Effector memory CD8-positive, alpha-beta T cell (primary cell): ENCODE measurements at regions not wholly inside any gene's neighbourhood (a gene's known extent, or its start where the extent isn't known, plus 50 kb on each side); places are given as distances from the start of the nearest gene placed in this dataset.

Experiments
- ATAC-seq: fragments of 150-1000 bp; cut with Tn5 transposase; replicated peaks from 2 replicates; pipeline ENCODE4 v1.10.0; 2021; ENCODE audit warnings: mild to moderate bottlenecking, moderate library complexity
- DNase-seq, 3 experiments: peaks; one replicate each; pipeline ENCODE4 v3.0.0; 2021
- H3K27ac Mint-ChIP-seq, 2 donors: one replicate each; pipeline ENCODE4 v1.8.0; 2022; ENCODE audit warnings: mild to moderate bottlenecking in 2 of 2, mixed read lengths in 2 of 2, moderate library complexity in 2 of 2
- H3K27me3 Mint-ChIP-seq, 2 donors: one replicate each; pipeline ENCODE4 v1.8.0; 2022; ENCODE audit warnings: mixed read lengths in 2 of 2
- H3K36me3 Mint-ChIP-seq: one replicate; pipeline ENCODE4 v1.8.0; 2022; ENCODE audit warnings: mild to moderate bottlenecking, moderate library complexity, mixed read lengths; ENCODE audit not compliant: insufficient read depth
- H3K4me1 Mint-ChIP-seq, 2 donors: one replicate each; pipeline ENCODE4 v1.8.0; 2022; ENCODE audit warnings: low read depth in 2 of 2, mixed read lengths in 2 of 2
- H3K4me3 Mint-ChIP-seq, 2 donors: one replicate each; pipeline ENCODE4 v1.8.0; 2022; ENCODE audit warnings: mild to moderate bottlenecking in 2 of 2, mixed read lengths in 2 of 2, moderate library complexity in 2 of 2
- H3K9me3 Mint-ChIP-seq, 2 donors: one replicate each; pipeline ENCODE4 v1.8.0; 2022; ENCODE audit warnings: mixed read lengths in 2 of 2

DNA sequence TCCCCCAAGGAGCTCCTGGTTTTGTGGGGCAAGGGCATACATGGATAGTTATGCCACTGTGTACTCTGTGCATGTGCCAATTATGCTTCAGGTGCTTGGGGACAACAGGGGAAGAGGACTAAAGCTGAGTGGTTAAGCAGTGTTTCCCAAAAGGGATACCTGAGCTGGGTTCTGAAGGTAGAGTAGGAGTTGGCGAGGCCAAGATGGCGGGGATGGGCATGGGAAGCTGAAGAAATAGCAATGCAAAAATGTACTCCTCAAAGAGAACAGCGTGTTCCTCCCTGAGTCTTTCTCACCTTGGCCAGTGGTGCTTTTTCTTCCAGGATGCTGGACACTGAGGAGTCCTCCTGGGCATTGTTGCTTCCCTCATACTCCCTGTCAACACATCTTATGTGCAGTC is 90.0 kb upstream of the LARGE1 start:
- Mint-ChIP-seq H3K27me3 (no peaks in the 10 kb centered on the region), H3K27ac (no peak overlapping the region), H3K9me3 (peaks cover 1 to 17% of the 10 kb centered on the region in 2 donors), H3K36me3 (no peaks in the 10 kb centered on the region), H3K4me3 (no peak overlapping the region), H3K4me1 (no peaks in the 10 kb centered on the region)
- DNase-seq (no peak), ATAC-seq (no peak)

DNA sequence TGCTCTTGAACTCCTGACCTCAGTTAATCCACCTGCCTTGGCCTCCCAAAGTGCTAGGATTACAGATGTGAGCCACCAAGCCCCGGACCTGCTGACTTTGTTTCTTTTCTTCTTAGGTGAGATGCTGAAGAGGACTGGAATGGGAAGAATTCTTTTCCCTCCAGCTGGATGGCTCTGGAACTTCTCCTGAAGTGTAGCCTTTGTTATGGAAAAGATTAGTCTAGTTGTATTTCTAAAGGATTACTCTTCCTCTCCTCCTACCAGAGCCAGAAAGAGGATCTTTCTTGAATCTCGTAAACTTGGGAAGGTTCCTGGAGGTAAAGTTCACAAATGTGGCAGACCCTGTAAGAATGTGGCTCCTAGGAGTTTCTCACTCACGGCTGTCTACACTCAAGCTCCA is 95.4 kb upstream of the LARGE1 start:
- Mint-ChIP-seq H3K4me1 (no peaks in the 10 kb centered on the region), H3K27ac (peak overlapping the region in 1 of 2 donors; percentile 49), H3K4me3 (no peak overlapping the region), H3K27me3 (no peaks in the 10 kb centered on the region), H3K9me3 (peaks cover 2 to 18% of the 10 kb centered on the region in 2 donors), H3K36me3 (no peaks in the 10 kb centered on the region)
- DNase-seq = no peak
- no peak for ATAC-seq

DNA sequence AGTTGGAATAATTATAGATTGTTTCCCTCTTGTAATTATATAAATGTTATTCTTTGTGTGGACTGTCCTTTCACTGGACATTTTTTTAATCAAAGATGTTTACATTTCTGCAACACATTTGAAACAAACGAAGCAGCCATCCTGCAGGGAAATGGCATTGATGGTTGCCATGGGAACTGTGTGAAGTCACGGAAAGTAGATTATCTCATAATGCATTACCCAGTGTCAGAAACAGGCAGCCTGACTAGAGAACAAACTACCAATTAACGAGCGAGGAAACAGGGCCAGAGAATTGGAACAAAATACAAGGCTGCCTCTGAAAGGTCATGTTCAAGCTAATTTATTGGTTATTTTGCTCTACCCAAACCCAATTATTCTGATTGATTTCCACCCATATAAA is 96.9 kb upstream of the LARGE1 start:
- ATAC-seq = no peak
- H3K36me3 Mint-ChIP-seq = no peaks in the 10 kb centered on the region
- H3K27ac Mint-ChIP-seq = no peak overlapping the region
- H3K4me1 Mint-ChIP-seq = no peaks in the 10 kb centered on the region
- DNase-seq = no peak
- H3K9me3 Mint-ChIP-seq = peaks cover 2 to 18% of the 10 kb centered on the region in 2 donors
- no peaks in the 10 kb centered on the region for H3K27me3 Mint-ChIP-seq
- H3K4me3 Mint-ChIP-seq = no peak overlapping the region

DNA sequence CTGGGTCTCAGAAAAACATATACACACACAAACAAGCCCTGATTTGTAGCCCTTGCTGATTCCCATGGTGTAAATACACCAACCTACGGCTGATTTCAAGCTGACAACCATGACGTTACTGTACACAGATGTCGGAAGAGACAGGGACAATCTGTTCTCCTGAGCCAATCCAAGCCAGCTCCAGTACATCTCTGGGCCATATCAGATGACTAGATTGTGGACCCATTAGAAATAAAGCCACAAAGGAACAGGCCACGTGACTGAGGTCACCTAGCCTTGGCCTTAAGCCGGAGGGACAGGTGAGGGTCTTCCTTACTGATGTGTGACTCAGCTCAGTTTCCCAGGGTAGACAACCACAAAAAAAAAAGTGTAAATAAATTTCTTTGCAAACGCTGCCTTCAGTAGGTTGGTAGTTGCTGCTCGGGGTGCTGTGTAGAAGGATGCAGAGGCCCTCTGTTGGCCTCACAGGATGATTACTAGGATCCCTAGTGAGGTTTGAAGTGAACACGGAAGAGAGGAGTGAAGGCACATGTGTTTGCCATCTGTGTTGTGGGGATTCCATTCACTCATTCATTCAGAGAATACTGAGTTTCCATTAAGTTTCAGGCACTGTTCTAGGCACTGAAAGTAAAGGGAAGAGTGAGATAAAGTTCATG is 99.0 kb upstream of the LARGE1 start:
- DNase-seq (no peak), ATAC-seq (no peak)
- Mint-ChIP-seq H3K27ac (no peak overlapping the region), H3K36me3 (no peaks in the 10 kb centered on the region), H3K27me3 (no peaks in the 10 kb centered on the region), H3K4me3 (no peak overlapping the region), H3K4me1 (no peaks in the 10 kb centered on the region), H3K9me3 (peaks cover 2 to 18% of the 10 kb centered on the region in 2 donors)

DNA sequence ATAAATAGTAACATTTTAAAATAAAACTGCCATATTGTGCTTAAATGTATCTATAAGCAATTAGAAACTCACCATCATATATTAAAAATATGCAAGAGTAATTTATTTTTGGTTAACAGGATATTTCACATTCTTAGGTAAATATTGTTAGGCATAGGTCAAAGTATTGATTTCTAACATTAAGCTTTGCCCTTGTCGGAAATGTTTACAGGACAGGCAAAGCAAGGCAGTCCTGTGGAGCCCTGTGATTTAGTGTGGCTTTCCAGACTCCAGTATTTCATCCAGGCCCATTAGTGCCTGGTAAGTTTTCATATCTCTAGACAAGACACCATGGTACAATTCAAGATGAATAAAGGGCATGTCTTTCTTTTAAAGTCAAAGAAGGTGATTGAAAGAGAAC is 114.9 kb upstream of the LARGE1 start:
- H3K4me1 Mint-ChIP-seq = no peaks in the 10 kb centered on the region
- no peaks in the 10 kb centered on the region for H3K27me3 Mint-ChIP-seq
- no peak overlapping the region for H3K4me3 Mint-ChIP-seq
- ATAC-seq = no peak
- peaks cover 6 to 8% of the 10 kb centered on the region in 2 donors for H3K9me3 Mint-ChIP-seq
- no peaks in the 10 kb centered on the region for H3K36me3 Mint-ChIP-seq
- no peak for DNase-seq
- no peak overlapping the region for H3K27ac Mint-ChIP-seq

DNA sequence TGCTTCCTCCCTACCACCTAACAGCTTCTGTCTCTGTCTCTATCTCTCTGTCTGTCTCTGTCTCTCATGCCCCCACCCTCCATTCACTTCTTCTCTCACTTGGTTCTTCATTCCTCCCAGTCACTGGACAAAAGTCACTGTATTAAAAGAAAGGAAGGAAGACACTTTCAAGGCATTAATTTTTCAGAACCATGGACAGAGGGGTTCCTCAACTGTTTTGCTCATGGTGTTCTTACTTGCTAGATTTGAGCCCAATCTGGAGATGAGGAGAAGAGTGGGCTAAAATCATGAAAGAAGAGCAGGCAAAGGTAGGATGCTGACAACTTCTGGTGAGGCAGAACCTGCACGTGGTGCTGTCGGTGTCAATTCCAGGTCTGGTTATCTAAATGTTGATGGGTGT is 116.7 kb upstream of the LARGE1 start:
- Mint-ChIP-seq H3K9me3 (peaks cover 6 to 8% of the 10 kb centered on the region in 2 donors), H3K36me3 (no peaks in the 10 kb centered on the region), H3K4me3 (no peak overlapping the region), H3K27ac (no peak overlapping the region), H3K4me1 (no peaks in the 10 kb centered on the region), H3K27me3 (no peaks in the 10 kb centered on the region)
- DNase-seq (no peak), ATAC-seq (no peak)

DNA sequence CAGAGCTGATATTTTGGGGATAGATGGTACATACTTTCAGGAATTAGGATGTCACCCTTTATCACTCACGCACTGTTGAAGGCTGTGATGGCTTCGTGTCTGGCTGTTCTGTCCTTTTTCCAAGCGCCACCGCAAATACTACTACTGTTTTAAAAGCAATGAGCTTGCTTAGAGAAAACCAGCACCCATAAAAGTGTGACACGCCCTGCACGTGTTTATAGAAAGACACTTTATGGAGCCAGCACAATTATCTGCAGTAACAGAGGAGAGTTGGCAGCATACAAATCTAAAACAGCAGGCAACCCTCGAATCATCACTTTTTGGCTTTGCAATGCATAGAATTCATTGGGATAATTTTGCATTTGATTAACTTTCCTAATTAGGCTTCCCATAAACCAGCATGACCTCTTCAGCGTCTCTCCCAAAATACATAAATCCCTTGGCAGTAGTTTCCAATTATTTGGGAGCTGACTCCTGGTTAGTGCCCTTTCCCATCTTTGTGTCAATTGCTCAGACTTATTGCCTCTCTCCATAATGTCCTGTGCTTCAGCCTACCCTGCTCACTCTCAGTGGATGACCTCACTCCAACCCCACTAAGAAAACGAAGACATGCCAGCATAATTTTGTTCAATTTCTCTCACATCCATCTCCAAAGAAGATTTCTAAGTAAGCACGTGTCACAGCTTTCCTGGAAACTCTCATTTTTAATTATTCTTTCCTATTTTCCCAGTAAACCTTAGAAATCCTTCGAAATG is 118.7 kb upstream of the LARGE1 start:
- H3K4me3 Mint-ChIP-seq = no peak overlapping the region
- H3K9me3 Mint-ChIP-seq = peaks cover 6 to 8% of the 10 kb centered on the region in 2 donors
- ATAC-seq = no peak

DNA sequence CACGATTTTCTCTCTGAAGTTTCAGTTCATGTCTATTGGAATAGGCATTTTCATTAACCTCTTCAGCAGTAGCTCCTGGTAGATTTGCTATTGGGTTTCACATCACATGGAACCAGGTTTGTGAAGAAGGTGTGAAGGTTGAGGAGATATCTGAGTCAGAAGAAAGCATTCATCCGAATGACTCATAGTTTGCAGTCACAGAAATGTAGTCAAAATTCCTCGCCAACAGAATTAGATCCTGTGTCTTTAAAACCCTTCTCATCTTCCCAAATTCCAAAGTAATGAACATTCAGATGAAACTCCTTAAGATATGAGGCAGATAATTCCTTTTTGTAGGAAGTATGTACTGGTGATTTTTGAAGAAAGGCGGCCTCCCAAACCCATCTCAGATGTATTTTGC is 125.0 kb upstream of the LARGE1 start:
- peaks cover 3 to 7% of the 10 kb centered on the region in 2 donors for H3K9me3 Mint-ChIP-seq
- no peak overlapping the region for H3K27ac Mint-ChIP-seq
- H3K4me3 Mint-ChIP-seq = no peak overlapping the region
- H3K27me3 Mint-ChIP-seq = no peaks in the 10 kb centered on the region
- no peaks in the 10 kb centered on the region for H3K36me3 Mint-ChIP-seq
- no peaks in the 10 kb centered on the region for H3K4me1 Mint-ChIP-seq
- no peak for DNase-seq
- ATAC-seq = no peak

More for the DNA sequence above, 118.7 kb upstream of the LARGE1 start:
- DNase-seq = no peak
- H3K36me3 Mint-ChIP-seq = no peaks in the 10 kb centered on the region
- H3K27me3 Mint-ChIP-seq = no peaks in the 10 kb centered on the region
- no peaks in the 10 kb centered on the region for H3K4me1 Mint-ChIP-seq
- H3K27ac Mint-ChIP-seq = no peak overlapping the region

DNA sequence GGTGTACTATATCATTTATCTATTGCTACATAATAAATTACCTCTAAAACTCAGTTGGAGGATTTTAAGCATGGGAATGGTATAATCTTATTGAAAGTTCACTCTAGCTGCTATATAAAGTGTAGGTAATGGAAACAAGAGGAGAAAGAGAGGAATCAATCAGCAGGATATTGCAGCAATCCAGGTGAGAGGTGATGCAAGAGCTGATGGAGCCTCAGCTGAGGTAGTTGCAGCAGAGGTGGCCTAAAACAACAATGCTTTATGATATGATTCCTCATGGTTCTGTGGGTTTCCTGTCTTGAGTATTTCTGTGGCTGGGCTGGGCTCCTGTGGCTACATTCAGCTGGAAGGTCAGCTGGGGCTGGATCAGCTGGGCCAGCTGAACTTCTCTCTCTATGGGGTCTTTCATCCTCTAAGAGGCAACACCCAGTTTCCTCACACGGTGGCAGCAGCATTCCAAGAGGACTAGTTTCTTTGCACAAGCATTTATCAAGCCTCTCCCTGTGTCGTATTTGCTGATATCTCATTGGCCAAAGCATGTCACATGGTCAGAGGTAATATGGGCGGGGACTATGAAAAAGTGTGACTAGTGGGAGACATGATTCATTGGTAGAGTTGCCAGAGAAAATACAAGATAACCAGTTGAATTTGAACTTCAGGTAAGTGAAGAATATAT is 135.4 kb upstream of the LARGE1 start:
- no peaks in the 10 kb centered on the region for H3K4me1 Mint-ChIP-seq
- H3K27me3 Mint-ChIP-seq = no peaks in the 10 kb centered on the region
- no peak for ATAC-seq
- peaks cover 11 to 19% of the 10 kb centered on the region in 2 donors for H3K9me3 Mint-ChIP-seq
- no peak overlapping the region for H3K4me3 Mint-ChIP-seq
- H3K27ac Mint-ChIP-seq = no peak overlapping the region
- H3K36me3 Mint-ChIP-seq = no peaks in the 10 kb centered on the region
- DNase-seq = no peak

DNA sequence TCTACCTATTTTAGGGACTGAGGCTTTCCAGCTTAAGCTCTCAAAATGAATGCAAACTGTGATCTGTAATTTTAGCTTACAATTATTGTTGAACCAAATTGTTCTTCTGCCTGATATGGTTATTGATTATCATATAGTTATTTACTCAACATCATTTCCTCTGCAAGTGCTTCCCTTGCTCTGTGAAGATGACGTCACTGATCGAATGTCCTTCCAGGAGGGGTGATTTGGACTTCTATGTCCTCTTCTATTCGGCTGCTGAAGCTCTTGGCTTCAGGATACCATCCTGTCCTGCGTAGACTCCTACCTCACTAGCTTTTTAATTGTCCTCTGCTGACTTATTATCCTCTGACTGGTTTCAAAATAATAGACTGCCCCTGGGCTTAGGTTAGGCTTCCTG is 137.4 kb upstream of the LARGE1 start:
- no peaks in the 10 kb centered on the region for H3K4me1 Mint-ChIP-seq
- H3K4me3 Mint-ChIP-seq = no peak overlapping the region
- no peaks in the 10 kb centered on the region for H3K36me3 Mint-ChIP-seq
- H3K9me3 Mint-ChIP-seq = peaks cover 7 to 8% of the 10 kb centered on the region in 2 donors
- H3K27ac Mint-ChIP-seq = no peak overlapping the region
- H3K27me3 Mint-ChIP-seq = no peaks in the 10 kb centered on the region
- no peak for ATAC-seq
- no peak for DNase-seq

DNA sequence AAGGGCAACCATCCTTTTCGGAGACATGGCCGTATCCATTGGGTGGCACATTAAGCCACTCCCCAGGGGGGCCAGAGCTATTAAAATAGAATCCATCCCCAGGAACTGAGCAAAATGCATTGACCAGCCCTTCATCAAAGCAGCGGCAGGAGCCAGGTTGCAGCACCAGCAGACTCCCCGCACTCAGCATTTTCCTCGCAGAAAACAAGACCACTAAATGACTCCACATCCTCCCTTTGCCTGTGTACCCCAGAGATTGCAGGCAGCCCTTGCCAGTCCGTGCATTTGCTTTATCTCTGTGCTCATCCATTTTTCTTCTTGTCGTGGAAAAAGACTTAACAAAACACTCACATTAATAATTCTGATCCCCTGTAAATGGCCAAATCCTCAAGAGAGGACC is 144.4 kb upstream of the LARGE1 start:
- ATAC-seq (no peak), DNase-seq (no peak)
- Mint-ChIP-seq H3K4me3 (no peak overlapping the region), H3K27me3 (no peaks in the 10 kb centered on the region), H3K27ac (no peak overlapping the region), H3K4me1 (no peaks in the 10 kb centered on the region), H3K9me3 (peaks cover under 1 to 9% of the 10 kb centered on the region in 2 donors), H3K36me3 (no peaks in the 10 kb centered on the region)

DNA sequence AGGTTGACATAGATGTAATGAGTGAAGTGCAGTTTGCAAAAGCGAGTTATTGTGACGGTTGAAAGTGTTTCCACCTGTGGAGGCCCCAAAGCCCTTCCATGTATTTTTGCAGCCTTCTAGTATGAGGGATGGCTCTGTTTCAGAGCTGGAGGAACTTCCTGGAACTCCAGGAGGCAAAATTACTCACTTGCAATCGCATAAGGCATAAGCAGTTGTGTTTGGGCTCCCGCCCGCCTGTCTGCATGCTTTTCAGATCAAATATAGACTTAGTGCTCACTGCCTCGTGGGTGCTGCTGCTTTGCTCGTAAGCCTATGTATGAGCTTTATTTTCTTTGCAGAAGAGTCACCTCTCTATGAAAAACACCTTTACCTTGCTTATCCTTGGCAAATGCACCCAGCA is 146.8 kb upstream of the LARGE1 start:
- Mint-ChIP-seq H3K27me3 (no peaks in the 10 kb centered on the region), H3K4me3 (no peak overlapping the region), H3K9me3 (peaks cover 8% of the 10 kb centered on the region in 2 donors), H3K36me3 (no peaks in the 10 kb centered on the region), H3K27ac (no peak overlapping the region), H3K4me1 (no peaks in the 10 kb centered on the region)
- no peak for DNase-seq
- no peak for ATAC-seq

DNA sequence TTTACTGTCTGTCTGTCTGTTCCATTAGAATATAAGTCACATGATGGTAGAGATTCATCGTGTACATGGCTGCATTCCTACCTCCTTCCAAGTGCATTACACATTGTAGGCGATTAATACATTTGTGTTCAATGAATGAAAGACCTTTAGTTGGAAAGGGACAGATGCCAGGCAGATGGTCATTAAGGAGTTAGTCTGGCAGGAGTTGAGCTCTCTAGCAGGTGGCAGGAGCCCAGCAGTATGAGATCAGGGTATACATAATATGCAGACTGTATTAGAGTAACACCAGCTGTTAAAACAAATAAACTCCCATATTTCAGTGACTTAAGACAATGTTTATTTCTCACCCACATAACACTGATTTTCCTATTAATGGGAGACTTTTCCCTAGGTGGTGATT is 147.7 kb upstream of the LARGE1 start:
- H3K36me3 Mint-ChIP-seq = no peaks in the 10 kb centered on the region
- H3K4me1 Mint-ChIP-seq = no peaks in the 10 kb centered on the region
- ATAC-seq (no peak), DNase-seq (no peak)
- H3K4me3 Mint-ChIP-seq = no peak overlapping the region
- no peaks in the 10 kb centered on the region for H3K27me3 Mint-ChIP-seq
- peaks cover 8% of the 10 kb centered on the region in 2 donors for H3K9me3 Mint-ChIP-seq
- H3K27ac Mint-ChIP-seq = no peak overlapping the region

DNA sequence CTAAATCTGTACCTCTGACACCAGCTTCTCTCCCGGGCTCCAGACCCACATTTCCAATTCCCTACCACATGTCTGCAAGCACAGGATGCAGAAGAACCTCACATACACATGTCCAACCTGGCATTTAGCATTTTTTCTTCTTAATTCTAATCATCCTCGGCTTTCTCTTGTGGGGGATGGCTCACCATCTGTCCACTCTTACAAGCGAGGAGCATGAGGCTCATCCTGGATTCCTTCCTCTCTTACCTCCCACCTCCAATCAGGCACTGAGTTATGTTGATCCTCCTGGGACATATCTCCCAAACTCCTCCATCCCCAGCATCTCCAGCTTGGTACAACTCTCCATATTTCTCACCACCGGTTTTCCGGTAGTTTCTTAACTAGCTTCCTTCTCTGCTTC is 149.8 kb upstream of the LARGE1 start:
- Mint-ChIP-seq H3K36me3 (no peaks in the 10 kb centered on the region), H3K4me1 (no peaks in the 10 kb centered on the region), H3K27me3 (no peaks in the 10 kb centered on the region), H3K4me3 (no peak overlapping the region), H3K9me3 (peaks cover 8% of the 10 kb centered on the region in 2 donors), H3K27ac (no peak overlapping the region)
- no peak for DNase-seq
- ATAC-seq = no peak
